Spleen (tissue), 7 donors: ENCODE measurements at regions not wholly inside any gene's neighbourhood (a gene's known extent, or its start where the extent isn't known, plus 50 kb on each side); places are given as distances from the start of the nearest gene placed in this dataset.

Experiments used
- CTCF ChIP-seq, 11 experiments: fragments of 200-600 bp in 7 of 11; fragments of 450-650 bp in 4 of 11; sonication (generic) in 4 of 11; IDR thresholded peaks in 8 of 11; conservative IDR thresholded peaks in 3 of 11; 1 replicate in 7 of 11; 2 replicates in 4 of 11; pipeline versions ENCODE4 v1.4.0 to v1.8.0; 2016 to 2021; ENCODE audit warnings: antibody characterized with exemption in 11 of 11, inconsistent platforms in 4 of 11, mild to moderate bottlenecking in 1 of 11
- POLR2A ChIP-seq, 3 donors: fragments of 450-650 bp; IDR thresholded peaks; one replicate each; pipeline ENCODE4 v1.5.1; 2017; ENCODE audit warnings: antibody characterized with exemption in 3 of 3, mild to moderate bottlenecking in 1 of 3
- donor health status: DM: no; HTN: no; CAD: no; lungs with moderate emphysema.
- donor health status: DM: no; HTN: no; CAD: no.
- donor health status: DM: no; HTN: no; CAD: no.

GRCh38 chr2:46847185-46847710 is 68.4 kb downstream of the MCFD2 start:
- TF ChIP-seq CTCF (IDR thresholded peaks at IDR 0.05 in 8 of 11, conservative IDR thresholded peaks at IDR 0.05 in 3 of 11) (no peak), POLR2A (IDR thresholded peaks at IDR 0.05) (no peak)
